Glutamatergic neuron (in vitro differentiated cells): ENCODE measurements at regions not wholly inside any gene's neighbourhood (a gene's known extent, or its start where the extent isn't known, plus 50 kb on each side); places are given as distances from the start of the nearest gene placed in this dataset.

ENCODE experiments used
- DNase-seq: peaks from one replicate; pipeline ENCODE4 v3.0.0; 2022
- H3K27ac Mint-ChIP-seq: one replicate; pipeline ENCODE4 v1.8.0; 2020; ENCODE audit warnings: mild to moderate bottlenecking, mixed read lengths, inconsistent platforms; ENCODE audit not compliant: unreplicated experiment
- H3K27me3 Mint-ChIP-seq: one replicate; pipeline ENCODE4 v1.8.0; 2020; ENCODE audit warnings: mild to moderate bottlenecking, moderate library complexity, mixed read lengths, inconsistent platforms; ENCODE audit not compliant: unreplicated experiment
- H3K36me3 Mint-ChIP-seq: one replicate; pipeline ENCODE4 v1.8.0; 2020; ENCODE audit warnings: mild to moderate bottlenecking, mixed read lengths, inconsistent platforms; ENCODE audit not compliant: unreplicated experiment
- H3K4me1 Mint-ChIP-seq: one replicate; pipeline ENCODE4 v1.8.0; 2020; ENCODE audit warnings: mild to moderate bottlenecking, low read depth, mixed read lengths, inconsistent platforms; ENCODE audit not compliant: unreplicated experiment
- H3K4me3 Mint-ChIP-seq: one replicate; pipeline ENCODE4 v1.8.0; 2020; ENCODE audit warnings: mild to moderate bottlenecking, mixed read lengths, inconsistent platforms; ENCODE audit not compliant: unreplicated experiment
- H3K9me3 Mint-ChIP-seq: one replicate; pipeline ENCODE4 v1.8.0; 2020; ENCODE audit warnings: mild to moderate bottlenecking, moderate library complexity, mixed read lengths, inconsistent platforms; ENCODE audit not compliant: unreplicated experiment
- TF ChIP-seq, protein P1 (sequence below): fragments of 200-600 bp; sonication (generic); IDR thresholded peaks from one replicate; pipeline ENCODE4 v1.5.0; 2021; ENCODE audit not compliant: partially characterized antibody, unreplicated experiment

DNA sequence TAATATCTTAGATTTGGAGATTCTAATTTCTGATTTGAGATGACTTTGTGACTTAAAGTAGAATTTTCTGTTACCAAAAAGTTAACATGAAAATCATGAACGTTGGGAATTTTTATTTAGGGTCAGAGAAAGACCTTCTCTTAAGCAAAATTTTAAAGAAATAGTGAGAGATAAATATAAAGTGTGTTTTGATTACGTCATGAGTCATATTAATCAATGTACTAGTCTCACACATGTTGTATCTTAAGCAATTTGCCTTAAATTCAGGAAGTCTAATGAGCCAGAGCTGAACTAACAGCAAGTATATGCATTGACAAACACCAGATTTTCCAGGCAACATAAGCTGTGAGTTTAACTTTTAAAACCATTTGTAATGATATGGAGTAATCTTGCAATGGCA, 765.5 kb upstream of the SORCS1 start:
- no peak for DNase-seq
- H3K9me3 Mint-ChIP-seq = no peaks in the 10 kb centered on the region
- TF ChIP-seq, protein P1, sequence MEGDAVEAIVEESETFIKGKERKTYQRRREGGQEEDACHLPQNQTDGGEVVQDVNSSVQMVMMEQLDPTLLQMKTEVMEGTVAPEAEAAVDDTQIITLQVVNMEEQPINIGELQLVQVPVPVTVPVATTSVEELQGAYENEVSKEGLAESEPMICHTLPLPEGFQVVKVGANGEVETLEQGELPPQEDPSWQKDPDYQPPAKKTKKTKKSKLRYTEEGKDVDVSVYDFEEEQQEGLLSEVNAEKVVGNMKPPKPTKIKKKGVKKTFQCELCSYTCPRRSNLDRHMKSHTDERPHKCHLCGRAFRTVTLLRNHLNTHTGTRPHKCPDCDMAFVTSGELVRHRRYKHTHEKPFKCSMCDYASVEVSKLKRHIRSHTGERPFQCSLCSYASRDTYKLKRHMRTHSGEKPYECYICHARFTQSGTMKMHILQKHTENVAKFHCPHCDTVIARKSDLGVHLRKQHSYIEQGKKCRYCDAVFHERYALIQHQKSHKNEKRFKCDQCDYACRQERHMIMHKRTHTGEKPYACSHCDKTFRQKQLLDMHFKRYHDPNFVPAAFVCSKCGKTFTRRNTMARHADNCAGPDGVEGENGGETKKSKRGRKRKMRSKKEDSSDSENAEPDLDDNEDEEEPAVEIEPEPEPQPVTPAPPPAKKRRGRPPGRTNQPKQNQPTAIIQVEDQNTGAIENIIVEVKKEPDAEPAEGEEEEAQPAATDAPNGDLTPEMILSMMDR = no peak
- no peaks in the 10 kb centered on the region for H3K27me3 Mint-ChIP-seq
- H3K4me1 Mint-ChIP-seq = no peaks in the 10 kb centered on the region
- no peaks in the 10 kb centered on the region for H3K36me3 Mint-ChIP-seq
- no peak overlapping the region for H3K4me3 Mint-ChIP-seq
- H3K27ac Mint-ChIP-seq = no peak overlapping the region

DNA sequence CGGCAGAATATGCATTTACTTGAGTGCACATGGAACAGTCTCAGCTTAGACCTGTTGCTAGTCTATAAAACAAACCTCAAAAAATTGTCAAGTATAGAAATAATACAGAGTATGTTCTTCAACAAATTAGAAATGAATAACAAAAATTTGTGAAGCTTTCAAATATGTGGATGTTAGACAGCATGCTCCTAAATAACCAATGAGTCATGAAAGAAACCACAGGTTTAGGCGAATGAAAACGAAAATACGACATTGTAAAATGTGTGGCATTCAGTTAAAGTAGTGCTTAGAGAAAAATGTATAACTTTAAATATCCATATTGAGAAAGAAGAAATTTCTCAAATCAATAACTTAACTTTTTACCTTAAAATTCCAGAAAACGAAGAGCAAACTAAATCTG, 760.0 kb upstream of the SORCS1 start:
- H3K4me3 Mint-ChIP-seq = no peak overlapping the region
- H3K27me3 Mint-ChIP-seq = peaks cover 2% of the 10 kb centered on the region
- H3K36me3 Mint-ChIP-seq = peaks cover under 1% of the 10 kb centered on the region
- H3K27ac Mint-ChIP-seq = no peak overlapping the region
- no peaks in the 10 kb centered on the region for H3K4me1 Mint-ChIP-seq
- DNase-seq = no peak
- no peaks in the 10 kb centered on the region for H3K9me3 Mint-ChIP-seq
- TF ChIP-seq, protein P1 = no peak

DNA sequence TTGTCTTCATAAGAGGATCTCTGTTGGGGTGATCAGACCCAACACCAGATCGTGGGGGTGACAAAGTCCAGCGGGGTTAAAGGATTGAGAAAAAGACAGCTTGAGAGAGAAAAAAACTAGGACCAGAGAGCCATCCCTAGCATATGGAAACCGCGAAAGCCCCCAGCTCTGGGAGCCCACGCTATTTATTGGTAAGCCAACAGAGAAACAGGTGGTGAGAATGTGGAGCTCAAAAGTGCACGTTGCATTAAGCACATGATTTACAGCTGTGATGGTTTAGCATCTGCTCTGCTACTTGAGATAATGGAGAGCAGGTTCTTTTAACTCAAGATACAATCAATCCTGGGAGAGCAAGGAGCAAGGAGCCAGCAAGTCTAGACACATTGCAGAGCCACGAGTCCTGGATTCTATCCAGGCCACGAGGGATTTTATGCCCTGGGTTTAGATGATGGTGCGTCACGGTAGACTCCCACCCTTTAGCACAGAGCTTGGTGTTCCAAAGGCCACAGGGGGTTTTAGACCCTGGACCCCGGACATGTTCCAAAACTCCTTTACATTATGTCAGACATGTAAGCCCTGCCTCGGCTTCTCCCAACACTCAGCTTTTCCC, 755.2 kb upstream of the SORCS1 start:
- no peak overlapping the region for H3K27ac Mint-ChIP-seq
- H3K27me3 Mint-ChIP-seq = peaks cover 2% of the 10 kb centered on the region
- peaks cover 2% of the 10 kb centered on the region for H3K9me3 Mint-ChIP-seq
- H3K36me3 Mint-ChIP-seq = peaks cover 7% of the 10 kb centered on the region
- no peaks in the 10 kb centered on the region for H3K4me1 Mint-ChIP-seq
- TF ChIP-seq, protein P1 = no peak
- DNase-seq = no peak
- H3K4me3 Mint-ChIP-seq = no peak overlapping the region

DNA sequence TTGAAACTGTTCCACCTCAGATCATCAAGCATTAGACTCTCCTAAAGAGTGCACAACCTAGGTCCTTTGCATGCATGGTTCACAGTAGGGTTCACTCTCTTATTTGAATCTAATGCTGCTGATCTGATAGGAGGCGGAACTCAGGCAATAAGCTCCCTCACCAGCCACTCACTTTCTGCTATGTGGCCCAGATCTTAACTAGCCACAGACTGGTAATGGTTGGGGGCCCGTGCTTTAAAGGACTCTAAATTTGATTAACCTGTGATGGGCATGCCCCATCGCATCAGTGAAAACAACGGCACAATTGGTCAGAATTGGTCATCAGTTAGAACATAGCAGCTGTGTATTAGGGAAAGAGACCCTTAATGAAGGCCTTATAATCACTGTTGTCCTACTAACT, 753.7 kb upstream of the SORCS1 start:
- Mint-ChIP-seq H3K9me3 (peaks cover 2% of the 10 kb centered on the region), H3K36me3 (peaks cover 7% of the 10 kb centered on the region), H3K27me3 (peaks cover 4% of the 10 kb centered on the region), H3K4me1 (peaks cover 4% of the 10 kb centered on the region), H3K27ac (no peak overlapping the region), H3K4me3 (no peak overlapping the region)
- TF ChIP-seq, protein P1 = no peak
- no peak for DNase-seq

DNA sequence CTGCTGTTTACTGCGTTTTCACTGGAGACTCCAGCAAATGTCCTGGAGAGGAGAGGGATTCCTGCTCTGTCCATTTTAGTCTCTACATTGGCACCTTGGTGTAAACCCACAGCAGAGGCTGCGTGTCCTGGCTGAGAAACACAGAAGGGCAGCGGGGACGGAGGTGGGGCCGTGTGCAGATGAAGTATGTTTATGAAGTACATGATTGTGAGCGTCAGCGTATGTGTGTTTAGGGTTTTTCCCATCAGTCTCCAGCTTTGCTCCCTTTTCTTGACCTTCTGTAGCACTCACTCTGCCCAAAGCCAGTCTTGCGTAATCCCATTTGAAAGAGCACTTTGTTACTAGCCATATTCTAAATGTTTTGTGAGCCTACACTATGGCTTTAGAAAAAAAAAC, 750.7 kb upstream of the SORCS1 start:
- H3K4me3 Mint-ChIP-seq = peak overlapping the region; percentile 85
- H3K4me1 Mint-ChIP-seq = peaks cover 4% of the 10 kb centered on the region
- H3K27me3 Mint-ChIP-seq = peaks cover 1% of the 10 kb centered on the region
- TF ChIP-seq, protein P1 = no peak
- no peak for DNase-seq
- H3K36me3 Mint-ChIP-seq = peaks cover 7% of the 10 kb centered on the region
- peaks cover 2% of the 10 kb centered on the region for H3K9me3 Mint-ChIP-seq
- H3K27ac Mint-ChIP-seq = no peak overlapping the region
